SK-N-SH treated with all-trans-retinoic acid at 6 μM for 48 hours (cell line): ENCODE measurements at regions not wholly inside any gene's neighbourhood (a gene's known extent, or its start where the extent isn't known, plus 50 kb on each side); places are given as distances from the start of the nearest gene placed in this dataset.

Experiments
- ARNTL ChIP-seq: fragments of 450-650 bp; formaldehyde crosslinking; IDR thresholded peaks from 2 replicates; pipeline ENCODE4 v1.5.0; 2020; ENCODE audit warnings: low read depth, mild to moderate bottlenecking, moderate library complexity, borderline replicate concordance
- CREB5 ChIP-seq: fragments of 250-450 bp; sonication (Bioruptor Pico); IDR thresholded peaks from 2 replicates; pipeline ENCODE4 v1.5.1; 2020; ENCODE audit warnings: low read depth, mild to moderate bottlenecking, moderate library complexity
- CSDC2 ChIP-seq: fragments of 250-450 bp; sonication (Bioruptor Pico); IDR thresholded peaks from 2 replicates; pipeline ENCODE4 v1.5.0; 2020; ENCODE audit warnings: mild to moderate bottlenecking, moderate library complexity
- ISL1 ChIP-seq: fragments of 250-450 bp; sonication (Bioruptor Pico); IDR thresholded peaks from 2 replicates; pipeline ENCODE4 v2.1.2; 2022; ENCODE audit warnings: mild to moderate bottlenecking, moderate library complexity
- PATZ1 ChIP-seq: fragments of 250-450 bp; sonication (Bioruptor Pico); IDR thresholded peaks from 2 replicates; pipeline ENCODE4 v1.8.0; 2020; ENCODE audit warnings: mild to moderate bottlenecking, moderate library complexity, borderline replicate concordance
- PPARA ChIP-seq: fragments of 250-450 bp; sonication (Bioruptor Pico); IDR thresholded peaks from 2 replicates; pipeline ENCODE4 v1.5.0; 2020; ENCODE audit warnings: mild to moderate bottlenecking, borderline replicate concordance
- RARB ChIP-seq: fragments of 250-450 bp; sonication (Bioruptor Pico); IDR thresholded peaks from 2 replicates; pipeline ENCODE4 v1.8.0; 2021; ENCODE audit warnings: mild to moderate bottlenecking, moderate library complexity
- SNAI2 ChIP-seq: fragments of 250-450 bp; sonication (Bioruptor Pico); IDR thresholded peaks from 2 replicates; pipeline ENCODE4 v1.5.0; 2020; ENCODE audit warnings: mild to moderate bottlenecking, moderate library complexity
- TCF4 ChIP-seq: fragments of 250-450 bp; sonication (Bioruptor Pico); IDR thresholded peaks from 2 replicates; pipeline ENCODE4 v1.8.0; 2021; ENCODE audit warnings: mild to moderate bottlenecking, moderate library complexity, borderline replicate concordance
- TOX ChIP-seq: fragments of 250-450 bp; sonication (Bioruptor Pico); IDR thresholded peaks from 2 replicates; pipeline ENCODE4 v1.8.0; 2021; ENCODE audit warnings: mild to moderate bottlenecking, moderate library complexity, borderline replicate concordance
- ZNF565 ChIP-seq: fragments of 450-650 bp; formaldehyde crosslinking; conservative IDR thresholded peaks from 2 replicates; pipeline ENCODE4 v1.5.0; 2020; ENCODE audit warnings: low read depth, mild to moderate bottlenecking, moderate library complexity

GRCh38 chr10:131035779-131036178 lies 275.7 kb downstream of the TCERG1L start:
- TF ChIP-seq PATZ1 (CRISPR knock-in tag) = no peak
- TF ChIP-seq SNAI2 (CRISPR knock-in tag) = no peak
- TF ChIP-seq RARB = no peak
- no peak for TF ChIP-seq CREB5 (CRISPR knock-in tag)
- no peak for TF ChIP-seq PPARA (CRISPR knock-in tag)
- no peak for TF ChIP-seq ISL1 (CRISPR knock-in tag)
- TF ChIP-seq ZNF565 (CRISPR knock-in tag) = no peak
- TF ChIP-seq TOX = no peak
- no peak for TF ChIP-seq TCF4
- no peak for TF ChIP-seq ARNTL (CRISPR knock-in tag)
- no peak for TF ChIP-seq CSDC2 (CRISPR knock-in tag)
